RWPE2 (cell line): ENCODE measurements at regions not wholly inside any gene's neighbourhood (a gene's known extent, or its start where the extent isn't known, plus 50 kb on each side); places are given as distances from the start of the nearest gene placed in this dataset.
A peak's percentile ranks its signal among the peaks of the same experiment; 100 is the strongest.

Experiments
- ATAC-seq: fragments of 200-7000 bp; cut with Tn5 transposase; 3 replicates; pipeline ENCODE4 v1.9.1; 2021; ENCODE audit warnings: low read depth
- DNase-seq: peaks from one replicate; pipeline ENCODE4 v3.0.0-alpha.2; 2020; ENCODE audit warnings: low spot score
- H3K27ac ChIP-seq: fragments of 450-650 bp; 2 replicates; pipeline ENCODE4 v1.5.1; 2017; ENCODE audit warnings: mild to moderate bottlenecking; ENCODE audit not compliant: poor library complexity, severe bottlenecking
- H3K27me3 ChIP-seq: fragments of 250-450 bp; sonication (Bioruptor Pico); 2 replicates; pipeline ENCODE4 v1.5.1; 2021; ENCODE audit warnings: mild to moderate bottlenecking, moderate library complexity; ENCODE audit not compliant: insufficient read depth, poor library complexity, severe bottlenecking
- H3K36me3 ChIP-seq: fragments of 250-450 bp; sonication (Bioruptor Pico); 2 replicates; pipeline ENCODE4 v1.5.1; 2020; ENCODE audit warnings: low read depth, mild to moderate bottlenecking, moderate library complexity
- H3K4me1 ChIP-seq: fragments of 250-450 bp; sonication (Bioruptor Pico); 2 replicates; pipeline ENCODE4 v1.5.1; 2021; ENCODE audit warnings: mild to moderate bottlenecking, moderate library complexity; ENCODE audit not compliant: insufficient read depth, poor library complexity, severe bottlenecking
- H3K4me3 ChIP-seq: fragments of 250-450 bp; sonication (Bioruptor Pico); 2 replicates; pipeline ENCODE4 v1.5.1; 2021; ENCODE audit warnings: mild to moderate bottlenecking, moderate library complexity; ENCODE audit not compliant: severe bottlenecking
- H3K9me3 ChIP-seq: fragments of 250-450 bp; sonication (Bioruptor Pico); 2 replicates; pipeline ENCODE4 v1.5.1; 2021; ENCODE audit warnings: mild to moderate bottlenecking, moderate library complexity; ENCODE audit not compliant: severe bottlenecking
- CTCF ChIP-seq: fragments of 450-650 bp; IDR thresholded peaks from one replicate; pipeline ENCODE4 v1.5.1; 2017; ENCODE audit warnings: mild to moderate bottlenecking, moderate library complexity; ENCODE audit not compliant: poor library complexity, severe bottlenecking

GRCh38 chr18:57087644-57088376, 59.1 kb upstream of the BOD1L2 start:
- Histone ChIP-seq H3K4me3 (no peak overlapping the region), H3K4me1 (peaks cover 5% of the 10 kb centered on the region), H3K27ac (no peak overlapping the region), H3K9me3 (no peaks in the 10 kb centered on the region), H3K27me3 (no peaks in the 10 kb centered on the region), H3K36me3 (no peaks in the 10 kb centered on the region)
- TF ChIP-seq CTCF: no peak
- ATAC-seq (peak; percentile 73; the same call in 2 of the 3 replicates), DNase-seq (no peak)

DNA sequence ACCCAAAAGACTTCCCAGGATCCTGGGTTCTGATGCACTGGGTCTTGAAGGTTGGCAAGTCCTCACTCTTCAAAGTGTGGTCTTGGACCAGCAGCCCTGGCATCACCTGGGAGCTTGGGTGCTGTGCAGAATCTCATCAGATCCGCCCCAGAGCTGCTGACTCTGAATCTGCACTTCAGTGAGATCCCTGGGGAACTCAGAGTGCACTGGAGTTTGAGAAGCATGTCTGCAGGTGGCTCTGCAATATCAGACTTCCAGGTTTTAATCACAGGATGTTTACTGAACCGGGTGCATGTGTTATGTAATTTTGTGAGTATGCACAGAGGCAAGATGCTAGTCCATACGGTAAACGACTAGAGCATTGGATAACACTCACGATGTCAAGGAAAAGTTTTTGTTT, 58.0 kb upstream of the BOD1L2 start:
- no peaks in the 10 kb centered on the region for H3K9me3 ChIP-seq
- ATAC-seq (no peak), DNase-seq (no peak)
- H3K4me3 ChIP-seq: no peak overlapping the region
- no peak for TF ChIP-seq CTCF
- H3K27ac ChIP-seq: no peak overlapping the region
- H3K27me3 ChIP-seq: no peaks in the 10 kb centered on the region
- peaks cover 5% of the 10 kb centered on the region for H3K4me1 ChIP-seq
- H3K36me3 ChIP-seq: no peaks in the 10 kb centered on the region

- Histone ChIP-seq H3K36me3 (no peaks in the 10 kb centered on the region), H3K27ac (no peak overlapping the region), H3K27me3 (no peaks in the 10 kb centered on the region), H3K4me3 (no peak overlapping the region), H3K9me3 (no peaks in the 10 kb centered on the region), H3K4me1 (peaks cover 5% of the 10 kb centered on the region)
- ATAC-seq: no peak
- no peak for DNase-seq
- no peak for TF ChIP-seq CTCF
Measured at GRCh38 chr18:57089702-57090101, 57.2 kb upstream of the BOD1L2 start.

GRCh38 chr18:57091231-57091630, 55.7 kb upstream of the BOD1L2 start:
- Histone ChIP-seq H3K27me3 (no peaks in the 10 kb centered on the region), H3K4me1 (peaks cover 5% of the 10 kb centered on the region), H3K9me3 (no peaks in the 10 kb centered on the region), H3K27ac (no peak overlapping the region), H3K36me3 (no peaks in the 10 kb centered on the region), H3K4me3 (no peak overlapping the region)
- TF ChIP-seq CTCF: no peak
- no peak for ATAC-seq
- DNase-seq: no peak

- Histone ChIP-seq H3K4me1 (no peaks in the 10 kb centered on the region), H3K27me3 (no peaks in the 10 kb centered on the region), H3K9me3 (no peaks in the 10 kb centered on the region), H3K36me3 (no peaks in the 10 kb centered on the region), H3K4me3 (no peak overlapping the region), H3K27ac (no peak overlapping the region)
- no peak for DNase-seq
- TF ChIP-seq CTCF: no peak
- ATAC-seq: no peak
Measured at GRCh38 chr18:57094175-57094574, 52.7 kb upstream of the BOD1L2 start.
